HT1080 (cell line): ENCODE measurements at regions not wholly inside any gene's neighbourhood (a gene's known extent, or its start where the extent isn't known, plus 50 kb on each side); places are given as distances from the start of the nearest gene placed in this dataset.

Experiments
- DNase-seq: peaks from one replicate; pipeline ENCODE4 v3.0.0-alpha.2; 2015; ENCODE audit warnings: low read depth

DNA sequence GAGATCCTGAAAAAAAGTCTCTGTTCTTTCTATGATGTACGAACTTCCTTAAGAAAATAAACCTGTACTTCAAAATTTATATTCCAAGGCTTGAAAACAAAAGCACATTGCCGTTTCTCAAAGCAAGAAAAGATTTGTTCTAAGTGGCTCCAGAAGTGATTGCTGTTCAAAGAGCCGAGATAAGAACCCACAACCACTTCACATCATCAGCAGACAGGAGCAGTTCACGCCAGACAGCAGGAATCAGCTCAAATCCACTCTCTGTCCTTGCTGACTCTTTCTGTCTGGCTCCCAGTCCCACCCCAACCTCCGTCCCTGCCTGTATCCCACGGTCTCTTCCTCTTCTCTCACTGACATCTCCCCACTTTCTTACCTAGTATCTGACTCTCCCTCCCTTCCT, 85.0 kb upstream of the MYOCD start:
- DNase-seq = no peak

- DNase-seq = no peak
Observed at GRCh38 chr17:12584727-12585126, 81.0 kb upstream of the MYOCD start.

DNA sequence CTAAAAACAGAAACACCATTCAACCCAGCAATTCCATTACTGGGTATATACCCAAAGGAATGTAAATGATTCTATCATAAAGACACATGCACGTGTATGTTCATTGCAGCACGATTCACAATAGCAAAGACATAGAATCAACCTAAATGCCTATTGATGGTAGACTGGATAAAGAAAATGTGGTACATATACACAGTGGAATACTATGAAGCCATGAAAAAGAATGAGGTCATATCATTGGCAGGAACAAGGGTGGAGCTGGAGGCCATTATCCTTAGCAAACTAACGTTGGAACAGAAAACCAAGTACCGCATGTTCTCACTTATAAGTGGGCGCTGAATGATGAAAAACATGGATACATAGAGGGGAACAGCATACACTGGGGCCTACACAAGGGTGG, 77.2 kb upstream of the MYOCD start:
- DNase-seq = no peak

DNA sequence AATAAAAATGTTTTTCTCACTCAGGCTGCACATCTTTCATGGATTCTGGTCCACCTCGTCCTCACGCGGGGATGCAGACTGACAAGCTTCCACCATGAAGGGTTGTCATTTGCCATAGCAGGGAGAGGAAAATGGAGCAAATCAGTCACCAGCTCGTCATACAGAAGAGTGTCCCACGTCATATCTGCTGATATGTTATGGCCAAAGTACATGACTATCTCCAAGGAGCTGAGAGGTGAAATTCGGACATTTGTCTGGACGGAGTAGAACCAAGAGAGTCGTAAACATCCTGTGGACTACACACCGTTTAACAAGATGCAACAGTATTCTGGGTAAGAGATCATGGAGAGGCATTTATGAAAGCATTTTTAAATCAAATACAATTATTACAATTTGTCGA, 75.3 kb upstream of the MYOCD start:
- no peak for DNase-seq

DNA sequence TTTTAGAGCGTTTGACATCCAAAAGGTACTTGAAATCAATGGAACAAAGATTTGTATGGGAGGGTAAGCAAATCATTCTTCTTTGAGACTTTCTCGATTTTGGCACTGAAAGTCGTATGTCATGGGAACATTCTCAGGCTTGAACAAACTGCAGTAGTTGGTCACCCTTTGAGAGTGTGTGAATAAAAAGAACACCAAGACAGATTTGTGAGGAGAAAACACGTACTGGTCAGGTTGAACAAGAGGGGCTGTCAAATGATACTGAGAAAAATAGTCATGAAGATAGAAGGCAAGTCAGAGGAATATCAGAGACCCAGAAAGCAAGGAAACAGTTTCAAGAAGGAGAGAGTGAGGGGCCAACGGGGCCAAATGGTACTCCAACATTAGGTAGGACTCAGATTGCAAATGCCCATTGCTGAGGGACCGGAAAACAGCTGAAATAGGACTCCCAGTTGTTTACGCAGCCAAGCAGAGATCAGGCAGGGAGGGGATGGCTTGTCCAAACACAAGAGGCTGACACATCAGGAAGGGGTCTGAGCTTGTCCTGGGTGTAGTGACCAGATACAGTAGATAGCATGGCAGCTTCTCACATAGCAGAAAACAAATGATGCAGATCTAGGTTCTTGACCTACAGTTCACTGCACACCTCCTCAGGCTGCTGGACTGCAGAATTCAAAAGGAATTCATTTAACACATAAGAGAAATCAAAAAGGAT, 74.5 kb upstream of the MYOCD start:
- DNase-seq = no peak

GRCh38 chr17:12592941-12593340, 72.7 kb upstream of the MYOCD start:
- DNase-seq = no peak

DNA sequence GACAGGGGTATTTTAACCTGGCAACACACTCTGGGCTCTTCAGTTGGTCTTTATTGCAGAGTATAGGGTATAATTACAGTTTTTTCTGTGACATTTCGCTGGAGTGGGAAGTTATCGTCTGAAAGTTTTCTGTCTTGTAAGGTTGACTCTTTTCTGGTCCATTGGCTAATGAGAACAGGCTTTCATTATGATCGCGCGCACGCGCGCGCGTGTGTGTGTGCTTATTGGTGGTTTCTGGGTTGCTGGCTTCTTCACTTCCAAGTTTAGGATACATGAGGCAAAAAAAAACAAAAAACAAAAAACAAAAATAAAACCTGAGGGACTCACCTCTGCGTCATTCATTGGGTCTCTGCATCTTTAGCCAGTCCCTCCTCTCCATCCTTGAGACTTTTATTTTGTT, 68.7 kb upstream of the MYOCD start:
- DNase-seq = no peak

- DNase-seq = no peak
Observed at GRCh38 chr17:12597895-12598294, 67.8 kb upstream of the MYOCD start.

DNA sequence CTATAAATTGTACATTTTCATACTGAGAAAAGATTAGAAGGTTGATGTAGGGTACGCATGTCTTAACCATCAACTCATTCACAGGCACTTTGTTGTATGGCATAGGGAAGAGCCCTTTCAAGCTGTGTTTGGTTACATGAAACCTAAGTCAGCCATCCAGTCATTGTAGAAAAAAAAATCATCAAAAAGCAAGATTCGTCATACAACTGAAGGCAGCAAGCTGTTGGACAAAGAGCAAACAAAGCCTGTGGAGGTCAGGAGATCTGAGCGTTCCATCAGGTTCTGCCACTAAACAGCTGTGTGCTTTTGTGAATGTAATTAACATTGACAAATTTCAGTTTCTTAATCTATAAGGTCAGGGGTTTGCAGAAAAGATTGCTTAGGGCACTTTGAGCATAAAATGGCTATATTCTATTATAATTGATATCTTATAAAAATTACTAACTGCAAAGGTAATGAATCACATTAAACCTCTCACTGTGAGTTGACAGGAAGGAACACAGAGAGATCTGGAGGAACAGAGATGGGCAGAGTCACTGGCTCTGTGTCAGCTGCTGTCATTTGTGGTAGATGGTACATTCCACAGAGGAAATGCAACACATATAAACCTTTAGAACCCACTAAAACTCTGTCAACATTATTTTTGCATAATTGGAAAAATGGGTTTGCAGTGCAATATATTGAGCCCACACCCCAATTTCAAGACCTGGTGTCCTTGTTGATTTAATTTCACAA, 66.3 kb upstream of the MYOCD start:
- DNase-seq = no peak

GRCh38 chr17:12600349-12600748, 65.3 kb upstream of the MYOCD start:
- no peak for DNase-seq

DNA sequence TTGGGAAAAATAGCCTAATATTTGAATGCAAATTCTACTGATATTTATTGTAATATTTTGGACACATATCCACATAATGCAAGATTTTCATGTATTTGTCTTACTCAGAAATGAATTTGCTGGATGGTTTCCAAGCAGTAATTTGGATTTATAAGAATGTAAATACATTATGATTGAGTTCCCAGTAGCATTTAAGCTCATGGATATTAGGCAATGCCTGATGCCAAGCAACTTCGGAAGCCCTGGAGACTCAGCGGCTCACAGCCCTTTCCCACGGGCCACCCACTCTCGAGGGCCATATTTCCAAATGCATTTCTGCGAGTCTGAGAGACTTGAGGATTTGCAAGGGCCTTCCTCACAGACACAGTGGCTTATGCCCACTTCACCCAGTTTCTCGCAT, 62.1 kb upstream of the MYOCD start:
- DNase-seq = no peak

- no peak for DNase-seq
Observed at GRCh38 chr17:12605222-12605621, 60.5 kb upstream of the MYOCD start.

- DNase-seq = no peak
Observed at GRCh38 chr17:12613566-12613965, 52.1 kb upstream of the MYOCD start.
